Stimulated activated naive CD8-positive, alpha-beta T cell treated with anti-CD3 and anti-CD28 coated beads, Interleukin-15, Interleukin-2, amounts not matched to agents 100 U/mL and 50 U/mL, for 24 hours (primary cell): ENCODE measurements at regions not wholly inside any gene's neighbourhood (a gene's known extent, or its start where the extent isn't known, plus 50 kb on each side); places are given as distances from the start of the nearest gene placed in this dataset.

Experiments
- ATAC-seq: fragments of 150-1000 bp; cut with Tn5 transposase; one replicate; pipeline ENCODE4 v1.10.0; 2021
- DNase-seq: peaks from one replicate; pipeline ENCODE4 v3.0.0; 2021

GRCh38 chr2:60603533-60604190, 50.2 kb upstream of the BCL11A start:
- ATAC-seq (no peak), DNase-seq (no peak)

- no peak for ATAC-seq
- DNase-seq, result no peak
Observed at GRCh38 chr2:60604486-60605064, 51.1 kb upstream of the BCL11A start.

GRCh38 chr2:60605866-60606265, 52.4 kb upstream of the BCL11A start:
- DNase-seq (no peak), ATAC-seq (no peak)

GRCh38 chr2:60608679-60609078, 55.2 kb upstream of the BCL11A start:
- DNase-seq, result no peak
- ATAC-seq, result no peak

GRCh38 chr2:60612033-60612432, 58.6 kb upstream of the BCL11A start:
- ATAC-seq, result no peak

GRCh38 chr2:60614319-60614718, 60.9 kb upstream of the BCL11A start:
- DNase-seq (no peak), ATAC-seq (no peak)

More at GRCh38 chr2:60612033-60612432, 58.6 kb upstream of the BCL11A start:
- no peak for DNase-seq

GRCh38 chr2:60621688-60622429, 68.4 kb upstream of the BCL11A start:
- DNase-seq, result no peak
- ATAC-seq, result no peak

GRCh38 chr2:60623040-60623439, 69.6 kb upstream of the BCL11A start:
- DNase-seq (no peak), ATAC-seq (no peak)

- ATAC-seq (no peak), DNase-seq (no peak)
Observed at GRCh38 chr2:60627412-60627811, 74.0 kb upstream of the BCL11A start.

- ATAC-seq (no peak), DNase-seq (no peak)
Observed at GRCh38 chr2:60628026-60628425, 74.6 kb upstream of the BCL11A start.

GRCh38 chr2:60628615-60629304, 75.3 kb upstream of the BCL11A start:
- DNase-seq (no peak), ATAC-seq (no peak)

GRCh38 chr2:60629305-60629662, 75.8 kb upstream of the BCL11A start:
- DNase-seq (no peak), ATAC-seq (no peak)

- no peak for DNase-seq
- no peak for ATAC-seq
Observed at GRCh38 chr2:60629801-60630385, 76.4 kb upstream of the BCL11A start.

- DNase-seq, result no peak
- ATAC-seq, result no peak
Observed at GRCh38 chr2:60633615-60634014, 80.2 kb upstream of the BCL11A start.

GRCh38 chr2:60634438-60634837, 81.0 kb upstream of the BCL11A start:
- DNase-seq (no peak), ATAC-seq (no peak)

GRCh38 chr2:60641811-60642788, 88.6 kb upstream of the BCL11A start:
- peak; percentile 39 for DNase-seq
- peak; percentile 63 for ATAC-seq

GRCh38 chr2:60643747-60644146, 90.3 kb upstream of the BCL11A start:
- DNase-seq (no peak), ATAC-seq (no peak)

- no peak for ATAC-seq
Observed at GRCh38 chr2:60644951-60645350, 91.5 kb upstream of the BCL11A start.

GRCh38 chr2:60648191-60648590, 94.7 kb upstream of the BCL11A start:
- DNase-seq (no peak), ATAC-seq (no peak)

More at GRCh38 chr2:60644951-60645350, 91.5 kb upstream of the BCL11A start:
- no peak for DNase-seq

GRCh38 chr2:60649721-60650120, 96.3 kb upstream of the BCL11A start:
- ATAC-seq (no peak), DNase-seq (no peak)

GRCh38 chr2:60652832-60653340, 99.4 kb upstream of the BCL11A start:
- DNase-seq (no peak), ATAC-seq (no peak)
